RPMI7951 (cell line): ENCODE measurements at regions not wholly inside any gene's neighbourhood (a gene's known extent, or its start where the extent isn't known, plus 50 kb on each side); places are given as distances from the start of the nearest gene placed in this dataset.
A peak's percentile ranks its signal among the peaks of the same experiment; 100 is the strongest.
"Not testable (repeated sequence)": the region's sequence is repeated elsewhere in the genome, so short reads cannot be mapped to it uniquely, and the experiment has no call there.

Experiments used
- DNase-seq: peaks from one replicate; pipeline ENCODE4 v3.0.0-alpha.2; 2012; ENCODE audit warnings: low read depth

- no peak for DNase-seq
Measured at GRCh38 chr4:149203256-149204001, 612.2 kb downstream of the IQCM start.

GRCh38 chr4:149202117-149202516 lies 613.5 kb downstream of the IQCM start:
- DNase-seq: no peak

- no peak for DNase-seq
Measured at GRCh38 chr4:149199594-149199993, 616.0 kb downstream of the IQCM start.

GRCh38 chr4:149194061-149194460 lies 621.6 kb downstream of the IQCM start:
- no peak for DNase-seq

- DNase-seq: no peak
Measured at GRCh38 chr4:149187726-149188125, 627.9 kb downstream of the IQCM start.

- no peak for DNase-seq
Measured at GRCh38 chr4:149183638-149184037, 632.0 kb downstream of the IQCM start.

- DNase-seq: not testable (repeated sequence)
Measured at GRCh38 chr4:149181459-149181858, 634.2 kb downstream of the IQCM start.

- no peak for DNase-seq
Measured at GRCh38 chr4:149176039-149176438, 639.6 kb downstream of the IQCM start.

- DNase-seq: no peak
Measured at GRCh38 chr4:149175549-149175948, 640.1 kb downstream of the IQCM start.

GRCh38 chr4:149173241-149174013 lies 642.2 kb downstream of the IQCM start:
- DNase-seq: no peak

GRCh38 chr4:149168645-149169044 lies 647.0 kb downstream of the IQCM start:
- no peak for DNase-seq

GRCh38 chr4:149166876-149167275 lies 648.8 kb downstream of the IQCM start:
- no peak for DNase-seq

- no peak for DNase-seq
Measured at GRCh38 chr4:149166365-149166764, 649.3 kb downstream of the IQCM start.

- peak; percentile 3 for DNase-seq
Measured at GRCh38 chr4:149164282-149164681, 651.4 kb downstream of the IQCM start.

- no peak for DNase-seq
Measured at GRCh38 chr4:149161247-149161646, 654.4 kb downstream of the IQCM start.

- no peak for DNase-seq
Measured at GRCh38 chr4:149160370-149160769, 655.3 kb downstream of the IQCM start.

- DNase-seq: no peak
Measured at GRCh38 chr4:149158817-149159216, 656.8 kb downstream of the IQCM start.

- peak; percentile 5 for DNase-seq
Measured at GRCh38 chr4:149145803-149146202, 669.8 kb downstream of the IQCM start.

GRCh38 chr4:149144060-149144459 lies 671.6 kb downstream of the IQCM start:
- no peak for DNase-seq

GRCh38 chr4:149141391-149141790 lies 674.3 kb downstream of the IQCM start:
- DNase-seq: no peak

GRCh38 chr4:149140841-149141240 lies 674.8 kb downstream of the IQCM start:
- DNase-seq: no peak

GRCh38 chr4:149136951-149137620 lies 678.6 kb downstream of the IQCM start:
- no peak for DNase-seq

- DNase-seq: no peak
Measured at GRCh38 chr4:149135062-149135461, 680.6 kb downstream of the IQCM start.
